ENCODE measurements at regions not wholly inside any gene's neighbourhood (a gene's known extent, or its start where the extent isn't known, plus 50 kb on each side); places are given as distances from the start of the nearest gene placed in this dataset.

DNA sequence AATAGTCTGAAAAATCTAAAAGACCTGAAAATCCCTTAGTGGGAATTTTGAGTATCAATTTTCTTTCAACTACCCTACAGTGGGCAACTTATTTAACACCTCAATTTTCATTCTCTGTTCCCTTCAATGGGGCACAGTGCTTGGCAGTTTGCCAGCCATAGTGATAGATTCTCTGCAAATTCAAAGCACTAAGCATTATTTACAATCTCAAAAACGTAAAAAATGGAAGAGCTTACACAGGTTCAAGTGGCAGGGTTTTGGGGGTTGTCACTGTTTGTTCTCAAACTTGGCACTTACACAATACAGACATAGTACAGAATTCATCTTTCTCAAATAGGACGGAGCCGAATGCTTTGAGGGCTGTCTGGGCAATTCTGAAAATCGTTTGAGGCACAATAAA lies 515.0 kb downstream of the EFNA5 start:
- peaks cover 0 to 6% (median 0%) of the 10 kb centered on the region in 11 donors for H3K9me3 ChIP-seq
- H3K27me3 ChIP-seq = no peaks in the 10 kb centered on the region
- H3K36me3 ChIP-seq = no peaks in the 10 kb centered on the region
- 74 to 78% methylated on average over 4 of the region's 4 CpGs for WGBS, 2 donors
- no peak for TF ChIP-seq CTCF (IDR thresholded peaks at IDR 0.05)
- no peak for ATAC-seq
- no peak for DNase-seq
- intact Hi-C loops (cut with DNase I) = no loop called here
- no peaks in the 10 kb centered on the region for H3K4me1 ChIP-seq
- H3K27ac ChIP-seq = no peak overlapping the region
- no peak overlapping the region for H3K4me3 ChIP-seq

DNA sequence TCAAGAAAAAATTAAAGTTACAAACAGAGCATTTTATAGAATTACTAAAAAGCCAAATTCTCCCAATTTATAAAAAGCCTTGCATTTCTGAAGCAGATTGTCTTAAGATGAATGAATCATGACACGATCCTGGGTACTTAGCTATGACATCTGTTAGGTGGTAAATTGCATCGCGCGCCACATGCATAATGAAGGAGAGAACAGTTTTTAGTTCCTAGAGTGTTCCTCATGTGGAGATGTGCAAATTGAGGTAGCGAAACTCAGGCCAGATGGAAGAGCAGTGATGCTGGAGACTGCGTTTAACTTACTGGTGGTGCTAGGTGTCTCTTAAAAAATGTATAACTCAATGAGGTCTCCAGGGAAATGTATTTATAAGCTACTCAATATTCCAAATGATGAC lies 516.1 kb downstream of the EFNA5 start:
- H3K27me3 ChIP-seq = no peaks in the 10 kb centered on the region
- ATAC-seq (no peak), DNase-seq (no peak)
- H3K27ac ChIP-seq = no peak overlapping the region
- WGBS, 2 donors = 92 to 94% methylated on average over 6 of the region's 6 CpGs
- H3K36me3 ChIP-seq = no peaks in the 10 kb centered on the region
- no peaks in the 10 kb centered on the region for H3K4me1 ChIP-seq
- H3K9me3 ChIP-seq = no peaks in the 10 kb centered on the region
- H3K4me3 ChIP-seq = no peak overlapping the region
- intact Hi-C loops (cut with DNase I) = no loop called here
- TF ChIP-seq CTCF (IDR thresholded peaks at IDR 0.05) = no peak

GRCh38 chr5:107153283-107153682 lies 517.5 kb downstream of the EFNA5 start:
- WGBS, 2 donors = 53 to 59% methylated on average over 2 of the region's 2 CpGs
- Histone ChIP-seq H3K4me3 (no peak overlapping the region), H3K4me1 (no peaks in the 10 kb centered on the region), H3K9me3 (no peaks in the 10 kb centered on the region), H3K27ac (no peak overlapping the region), H3K36me3 (no peaks in the 10 kb centered on the region), H3K27me3 (no peaks in the 10 kb centered on the region)
- no peak for TF ChIP-seq CTCF (IDR thresholded peaks at IDR 0.05)
- ATAC-seq = no peak
- DNase-seq = no peak
- intact Hi-C loops (cut with DNase I) = no loop called here

DNA sequence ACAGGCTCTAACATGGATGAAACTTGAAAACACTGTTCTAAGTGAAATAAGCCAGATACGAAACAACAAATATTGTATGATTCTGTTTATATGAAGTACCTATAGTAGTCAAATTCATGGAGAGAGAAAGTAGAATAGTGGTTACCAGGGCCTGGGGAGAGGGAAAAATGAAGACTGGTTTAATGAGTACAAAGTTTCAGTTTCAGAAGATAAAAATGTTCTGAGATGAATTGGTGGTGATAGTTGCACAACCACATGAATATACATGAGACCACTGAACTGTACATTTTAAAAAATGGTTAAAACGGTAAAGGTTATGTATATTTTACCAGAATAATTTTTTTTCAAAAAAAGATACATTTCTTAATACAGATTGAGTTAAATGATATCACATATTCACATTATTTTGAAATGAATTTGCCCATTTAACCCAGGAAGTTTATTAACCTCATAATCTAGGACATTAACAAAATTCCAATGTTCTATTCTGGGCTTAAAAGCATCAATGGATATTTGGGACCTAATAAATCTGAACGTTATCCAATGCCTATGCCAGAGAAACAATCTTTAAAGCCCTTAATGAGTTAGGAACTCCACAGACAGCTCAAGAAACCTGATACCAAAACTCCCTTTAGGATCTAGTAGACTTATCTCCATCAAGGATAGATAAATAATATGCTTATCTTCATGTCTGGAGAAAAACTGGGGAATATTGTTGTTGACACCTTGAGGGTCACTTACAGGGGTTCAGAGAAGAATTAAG lies 521.3 kb downstream of the EFNA5 start:
- Histone ChIP-seq H3K27me3 (no peaks in the 10 kb centered on the region), H3K9me3 (no peaks in the 10 kb centered on the region), H3K27ac (no peak overlapping the region), H3K4me1 (no peaks in the 10 kb centered on the region), H3K36me3 (no peaks in the 10 kb centered on the region), H3K4me3 (no peak overlapping the region)
- intact Hi-C loops (cut with DNase I) = no loop called here
- TF ChIP-seq CTCF (IDR thresholded peaks at IDR 0.05) = no peak
- ATAC-seq (no peak), DNase-seq (no peak)
- WGBS, 2 donors = 39 to 73% methylated on average over 3 of the region's 3 CpGs
